GM18508 (cell line): ENCODE measurements at regions not wholly inside any gene's neighbourhood (a gene's known extent, or its start where the extent isn't known, plus 50 kb on each side); places are given as distances from the start of the nearest gene placed in this dataset.

Experiments
- ATAC-seq: cut with Tn5 transposase; IDR thresholded peaks from one replicate; pipeline ENCODE4 v1.9.1; 2021; ENCODE audit warnings: moderate number of reproducible peaks; ENCODE audit not compliant: insufficient read depth, unreplicated experiment

DNA sequence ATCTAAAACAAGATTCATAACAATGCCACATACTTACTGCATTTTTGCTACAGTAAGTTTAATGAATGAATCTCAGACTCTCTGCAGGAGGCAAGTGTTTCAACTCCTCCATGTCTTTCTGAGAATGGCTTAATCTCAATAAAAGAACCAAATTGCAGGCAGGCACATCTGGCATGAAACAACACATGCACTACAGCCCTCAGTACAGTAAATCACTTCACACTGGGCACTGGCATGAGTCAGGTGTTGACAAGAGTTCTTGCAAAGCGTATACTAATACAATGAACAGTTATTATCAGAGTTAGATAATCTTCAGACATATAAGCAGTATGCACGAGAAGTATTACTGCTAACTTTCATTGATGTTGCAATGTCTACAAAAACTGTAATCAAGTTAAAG is 1386.8 kb downstream of the MRPL39 start:
- ATAC-seq, result no peak

DNA sequence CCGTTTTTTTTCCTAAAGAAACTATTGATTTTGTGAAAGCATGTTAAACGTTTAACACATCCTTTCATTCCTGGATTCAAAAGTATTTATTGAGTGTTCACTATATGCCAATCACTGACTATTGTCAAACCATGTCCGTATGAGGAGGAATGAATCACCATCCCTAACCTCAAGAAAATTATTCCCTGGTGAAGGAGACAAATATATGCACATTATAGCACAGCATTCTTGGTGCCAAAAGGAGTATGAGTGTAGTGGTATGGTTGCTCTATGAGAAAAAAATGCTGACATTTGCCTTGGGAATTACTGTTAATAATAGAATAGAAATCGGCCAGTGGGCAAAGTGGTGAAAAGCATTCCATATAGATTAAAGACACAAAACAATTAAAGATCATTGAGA is 1390.1 kb downstream of the MRPL39 start:
- no peak for ATAC-seq

DNA sequence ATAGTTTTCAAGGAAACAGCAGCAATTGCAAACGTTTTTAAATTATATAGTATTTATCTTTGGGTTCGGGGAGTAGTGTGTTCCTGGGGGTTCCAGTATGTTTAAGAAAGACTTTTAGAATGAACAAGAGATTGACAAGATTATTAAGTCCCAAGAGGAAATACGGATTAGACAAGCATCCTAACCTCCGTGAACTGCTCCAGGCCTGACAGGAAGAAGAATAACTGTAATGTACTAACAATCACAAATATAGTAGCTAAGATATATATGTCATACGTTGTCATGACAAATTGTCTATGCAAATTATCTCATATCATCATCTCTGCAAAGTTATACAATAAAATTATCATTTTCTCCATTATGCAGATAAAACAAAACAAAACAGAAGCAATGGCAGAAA is 1397.2 kb downstream of the MRPL39 start:
- no peak for ATAC-seq

DNA sequence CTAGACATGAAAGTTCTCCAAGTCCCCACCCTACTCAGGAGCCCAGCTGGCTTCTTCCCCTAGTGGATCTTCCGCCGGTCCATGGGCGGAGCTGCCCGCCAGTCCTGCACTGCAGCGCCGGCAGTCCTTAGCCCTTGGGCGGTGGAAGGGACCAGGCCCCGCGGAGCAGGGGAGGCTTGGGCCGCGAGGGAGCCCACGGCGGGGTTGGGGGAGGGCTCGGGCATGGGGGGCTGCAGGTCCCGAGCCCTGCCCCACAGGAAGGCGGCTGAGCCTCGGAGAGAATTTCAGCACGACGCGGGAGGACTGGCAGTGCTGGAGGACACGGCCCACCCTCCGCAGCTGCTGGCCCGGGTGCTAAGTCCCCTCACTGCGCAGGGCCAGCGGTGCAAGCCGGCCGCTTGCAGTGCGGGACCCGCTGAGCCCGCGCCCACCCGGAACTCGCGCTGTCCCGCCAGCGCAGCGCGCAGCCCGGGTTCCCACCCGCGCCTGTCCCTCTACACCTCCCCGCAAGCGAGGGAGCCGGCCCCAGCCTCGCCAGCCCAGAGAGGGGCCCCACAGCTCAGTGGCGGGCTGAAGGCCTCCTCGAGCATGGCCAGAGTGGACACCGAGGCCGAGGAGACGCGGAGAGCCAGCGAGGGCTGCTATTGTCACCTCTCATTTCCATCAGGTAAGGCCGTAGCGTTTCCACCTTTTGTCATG is 1398.6 kb downstream of the MRPL39 start:
- ATAC-seq, result no peak

DNA sequence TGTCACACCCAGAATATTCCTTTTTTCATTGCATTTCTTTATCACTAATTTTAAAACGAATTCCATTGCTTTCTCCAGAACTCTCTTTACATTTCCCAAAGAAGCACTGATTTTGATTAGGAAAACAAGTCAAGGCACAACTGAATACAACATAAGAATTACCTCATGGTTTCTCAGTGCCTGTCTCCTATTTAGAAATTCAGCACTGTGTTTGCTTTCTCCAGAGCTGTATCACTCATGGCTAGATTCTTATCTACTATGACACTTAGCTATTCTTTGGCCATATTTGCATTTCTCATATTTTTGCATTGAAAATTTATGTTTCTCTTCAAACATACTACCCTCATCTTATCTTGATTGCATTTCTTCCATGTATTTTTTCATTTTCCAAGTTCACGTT is 1402.0 kb downstream of the MRPL39 start:
- no peak for ATAC-seq

DNA sequence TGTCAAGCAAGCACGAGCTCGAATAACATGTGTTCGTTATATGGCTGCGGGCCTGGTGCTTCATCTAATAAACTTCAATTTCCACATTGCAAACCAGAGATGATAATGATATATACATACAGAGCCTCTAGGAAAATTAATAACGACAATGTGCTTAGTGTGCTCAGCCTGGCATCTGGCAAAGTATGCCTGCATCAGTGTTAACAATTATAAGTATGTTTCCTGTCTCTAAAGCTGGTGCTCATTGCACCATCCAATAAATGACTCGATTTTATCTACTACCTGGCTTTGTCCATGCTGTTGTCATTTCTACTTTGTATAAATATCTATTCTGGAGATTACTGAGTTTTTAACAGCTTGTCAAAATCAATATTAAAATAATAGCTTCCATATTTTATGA is 1402.6 kb downstream of the MRPL39 start:
- no peak for ATAC-seq

DNA sequence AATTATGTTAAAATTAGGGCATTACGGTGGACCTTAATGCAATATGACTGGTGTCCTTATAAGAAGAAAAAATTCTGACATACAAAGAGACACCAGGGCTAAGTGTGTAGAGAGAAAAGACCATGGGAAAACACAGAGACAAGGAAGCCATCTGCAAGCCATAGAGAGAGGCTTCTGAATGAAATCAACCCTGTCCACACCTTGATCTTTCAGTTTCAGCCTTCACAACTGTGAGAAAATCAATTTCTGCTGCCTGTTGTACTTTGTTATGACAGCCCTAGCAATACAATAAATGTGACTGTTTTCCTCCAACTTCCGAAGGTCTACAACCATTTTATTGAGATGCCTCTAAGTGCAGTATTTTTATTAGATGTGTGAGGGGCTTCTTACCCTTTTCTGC is 1407.2 kb downstream of the MRPL39 start:
- peak; percentile 62 for ATAC-seq

DNA sequence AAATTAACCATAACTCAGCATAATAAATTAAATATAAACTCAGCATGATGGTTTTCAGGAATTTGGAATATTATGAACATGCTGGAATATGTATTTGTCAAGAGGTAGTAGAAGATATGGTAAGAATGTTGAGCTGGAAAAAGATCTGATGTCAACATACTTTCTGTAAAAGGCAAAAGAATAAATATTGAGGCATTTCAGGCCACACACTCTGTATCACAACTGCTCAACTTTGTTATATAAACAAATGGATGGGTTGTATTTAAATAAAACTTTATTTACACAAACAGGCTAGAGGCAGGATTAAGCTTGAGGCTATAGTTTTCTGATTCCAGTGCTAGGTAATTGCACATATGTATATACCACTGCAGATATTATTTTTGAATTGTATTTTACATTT is 1409.4 kb downstream of the MRPL39 start:
- no peak for ATAC-seq

DNA sequence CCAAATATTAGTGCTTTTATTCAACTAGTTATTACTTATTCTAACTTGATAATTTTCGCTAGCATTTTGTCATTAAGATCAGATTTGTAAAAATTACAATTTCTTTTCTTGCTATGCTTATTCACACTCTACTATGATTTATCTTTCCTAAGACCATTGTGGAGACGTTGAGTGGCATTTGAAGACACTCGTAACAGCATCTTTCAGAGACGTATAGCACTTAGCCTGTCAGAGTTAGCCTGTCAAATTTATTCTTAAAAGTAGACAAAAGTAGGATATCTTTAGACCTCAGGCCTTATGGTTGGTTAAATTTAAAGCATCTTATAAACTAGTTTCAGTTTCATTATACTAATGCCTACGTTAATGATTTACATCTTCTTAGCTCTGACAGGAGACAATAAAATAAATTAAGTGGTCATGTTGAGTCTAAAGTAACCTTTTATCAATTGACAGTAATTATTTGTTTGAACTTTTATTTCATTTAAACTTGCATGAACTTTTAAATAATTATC is 1410.1 kb downstream of the MRPL39 start:
- ATAC-seq, result peak; percentile 69

DNA sequence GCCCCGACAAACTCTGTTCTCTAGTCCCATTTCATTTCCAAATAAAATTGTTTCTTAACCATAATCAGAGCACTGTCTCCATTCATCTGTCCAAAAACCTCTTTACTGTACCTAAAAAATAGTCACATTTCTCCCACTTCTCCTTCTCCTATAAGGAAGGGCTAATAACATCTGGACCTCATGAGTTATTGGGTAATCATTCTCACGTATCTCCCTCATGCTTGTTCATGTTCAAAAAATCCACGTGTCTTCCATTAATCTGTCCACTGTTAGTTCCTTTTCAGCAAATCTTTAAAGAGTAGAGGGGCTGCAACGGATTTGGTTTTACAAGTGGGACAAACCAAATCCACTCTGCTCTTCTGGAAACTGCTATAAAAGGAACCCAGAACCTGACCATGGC is 1418.8 kb downstream of the MRPL39 start:
- ATAC-seq, result no peak

DNA sequence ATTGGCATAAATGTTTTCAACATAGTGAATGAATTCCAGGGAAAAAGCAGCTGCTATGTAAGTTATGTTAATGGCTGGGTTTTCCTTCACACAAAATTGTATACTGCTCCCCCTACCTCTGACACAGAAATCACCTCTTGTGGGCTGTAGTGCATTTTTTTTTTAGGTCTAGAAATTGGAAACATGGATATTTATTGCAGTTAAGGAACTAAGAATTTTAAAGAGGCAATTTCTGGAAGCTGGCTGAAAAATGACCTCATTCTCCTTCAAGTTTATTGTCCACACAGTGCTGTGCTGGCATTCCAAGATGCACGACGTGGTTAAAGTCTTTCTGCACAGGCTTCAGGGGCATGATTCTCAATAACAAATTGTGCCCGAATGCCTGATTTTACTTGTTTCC is 1424.2 kb downstream of the MRPL39 start:
- no peak for ATAC-seq

DNA sequence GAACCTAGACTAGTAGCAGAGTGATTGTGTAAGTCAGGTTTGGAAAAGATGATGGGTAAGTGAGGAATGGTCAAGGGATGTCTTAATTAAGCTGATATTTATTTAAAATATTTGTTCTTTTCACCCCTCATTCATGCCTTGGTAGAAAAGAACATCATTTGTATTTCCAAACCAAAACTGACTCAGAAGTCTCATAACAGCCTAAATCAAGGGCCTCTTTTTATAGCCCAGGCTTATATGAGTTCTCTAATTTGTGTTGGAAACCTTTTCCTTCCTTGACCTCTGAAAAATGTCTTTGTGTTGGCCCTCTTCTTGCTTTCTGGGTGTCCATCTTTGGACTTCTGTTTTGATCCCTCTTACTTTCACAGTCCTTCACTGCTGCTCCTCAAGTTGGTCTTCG is 1428.2 kb downstream of the MRPL39 start:
- no peak for ATAC-seq

DNA sequence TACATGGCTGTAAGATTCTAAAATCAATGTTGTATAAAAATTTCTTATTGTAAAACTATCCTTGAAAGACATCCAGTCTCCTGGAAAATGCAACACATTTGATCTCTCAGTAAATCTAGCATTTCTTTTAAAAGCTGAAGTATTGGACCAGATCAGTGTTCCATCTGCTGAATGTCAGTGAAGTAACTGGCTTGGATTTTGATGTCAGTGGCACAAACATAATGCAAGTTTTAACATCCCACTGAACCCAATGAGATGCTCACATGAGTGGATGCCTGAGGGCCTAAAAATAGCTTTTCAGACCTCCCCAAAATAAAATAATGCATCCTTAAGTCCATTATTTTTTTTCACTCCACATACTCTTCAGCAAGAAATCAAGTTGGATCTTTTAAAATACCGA is 1432.2 kb downstream of the MRPL39 start:
- no peak for ATAC-seq

DNA sequence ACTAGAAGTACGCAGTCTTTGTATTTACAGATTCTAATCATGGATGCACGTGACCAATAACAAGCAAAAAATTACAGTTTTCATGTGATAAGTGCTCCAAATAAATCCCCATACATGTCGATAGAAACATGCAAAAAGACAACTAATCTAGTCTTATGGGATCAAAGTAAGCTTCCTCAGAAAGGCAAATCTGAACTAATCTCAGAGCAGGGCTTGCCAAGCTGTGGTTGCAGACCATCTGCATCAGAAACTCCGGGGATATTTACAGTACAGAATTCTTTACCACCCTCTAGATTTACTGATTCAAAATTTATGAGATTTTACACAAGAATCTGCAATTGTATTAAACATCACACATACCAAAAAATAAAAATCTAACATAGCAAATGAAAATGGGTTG is 1435.5 kb downstream of the MRPL39 start:
- ATAC-seq, result no peak

DNA sequence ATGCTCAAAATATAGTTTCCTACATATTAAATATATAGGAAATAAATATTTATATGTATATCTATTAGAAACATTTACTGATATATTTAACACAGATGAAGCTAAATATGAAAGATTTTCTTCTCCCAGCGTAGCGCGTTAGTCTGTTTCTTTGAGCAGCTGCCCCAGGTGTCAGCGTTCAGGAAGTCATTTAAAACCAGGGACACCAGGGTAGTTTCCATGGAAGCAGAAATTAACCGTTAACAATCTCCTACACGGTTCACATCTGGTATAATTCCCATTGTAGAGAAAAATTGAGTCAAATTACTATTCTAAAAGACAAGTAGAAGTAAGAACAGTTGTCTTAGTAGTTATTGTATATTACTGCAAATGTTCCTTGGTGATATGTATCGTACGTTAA is 1443.7 kb downstream of the MRPL39 start:
- ATAC-seq, result no peak

DNA sequence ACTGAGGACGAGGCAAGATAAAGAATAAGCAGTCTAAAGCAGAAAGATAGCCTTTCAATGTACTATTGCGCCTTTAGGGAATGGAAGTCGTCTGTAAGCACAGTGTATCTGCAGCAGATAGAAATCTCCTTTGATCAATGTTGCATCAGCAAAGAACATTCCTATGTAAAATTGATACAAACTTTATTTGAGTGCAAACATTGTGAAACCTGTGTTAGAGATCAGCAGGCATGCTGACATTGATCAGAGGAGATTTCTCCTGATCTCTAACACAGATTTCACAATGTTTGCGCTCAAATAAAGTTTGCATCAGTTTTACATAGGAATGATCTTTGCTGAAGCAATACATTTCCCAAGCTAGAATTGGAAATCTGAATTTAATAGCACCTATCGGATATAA is 1446.8 kb downstream of the MRPL39 start:
- ATAC-seq, result no peak

DNA sequence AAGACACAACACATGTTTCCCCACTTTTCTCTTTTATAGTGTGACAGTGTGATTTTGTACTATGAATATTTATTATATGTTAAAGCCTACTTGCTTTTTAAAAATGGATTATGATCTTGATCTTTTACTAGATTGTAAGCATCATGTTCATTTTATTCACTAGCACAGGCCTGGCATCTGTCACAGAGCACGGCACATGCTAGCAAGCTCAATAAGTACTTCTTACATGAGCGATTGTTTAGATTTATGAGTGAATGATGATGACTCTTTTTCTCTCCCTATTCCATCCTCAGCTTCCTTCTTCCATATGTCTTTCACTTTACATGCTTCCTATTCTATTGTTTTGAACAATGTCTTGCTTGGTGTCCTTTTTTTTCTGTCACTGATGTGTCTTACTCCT is 1454.1 kb downstream of the MRPL39 start:
- no peak for ATAC-seq

DNA sequence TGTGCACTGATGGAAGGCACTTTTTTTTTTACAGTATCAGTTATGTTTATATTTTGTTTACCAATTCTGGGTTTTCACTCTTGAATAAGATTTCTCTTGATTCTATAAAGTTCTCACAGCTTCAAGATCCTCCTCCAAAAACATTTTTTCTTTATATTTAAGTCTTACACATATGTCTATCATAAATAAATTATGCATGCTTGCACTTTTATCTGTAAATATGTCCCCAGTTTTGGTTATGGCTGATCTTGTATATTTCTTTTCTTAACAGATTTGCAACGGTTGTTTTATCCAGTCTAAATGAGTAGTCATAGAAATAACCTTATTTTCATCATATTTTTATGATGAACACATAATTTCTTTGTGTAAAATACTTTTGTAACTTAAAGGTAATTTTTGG is 1456.5 kb downstream of the MRPL39 start:
- no peak for ATAC-seq

DNA sequence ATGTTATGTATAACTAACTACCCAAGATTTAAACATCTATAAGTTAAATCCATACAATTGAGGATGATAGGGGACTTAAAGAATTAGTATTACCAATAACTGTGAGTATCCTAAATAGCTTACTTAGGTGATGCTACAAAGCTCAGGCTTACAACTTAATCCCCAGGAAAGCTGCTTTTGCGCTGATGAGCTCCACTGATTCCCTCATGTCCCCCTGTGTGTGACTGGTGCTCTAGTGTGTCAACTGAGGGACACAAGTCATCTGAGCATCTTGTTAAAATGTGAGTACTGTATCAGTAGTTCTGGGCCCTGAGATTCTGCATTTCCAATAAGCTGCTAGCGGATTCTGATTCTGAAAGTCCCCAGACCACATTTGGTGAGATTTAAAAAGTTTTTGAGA is 1458.8 kb downstream of the MRPL39 start:
- ATAC-seq, result no peak

DNA sequence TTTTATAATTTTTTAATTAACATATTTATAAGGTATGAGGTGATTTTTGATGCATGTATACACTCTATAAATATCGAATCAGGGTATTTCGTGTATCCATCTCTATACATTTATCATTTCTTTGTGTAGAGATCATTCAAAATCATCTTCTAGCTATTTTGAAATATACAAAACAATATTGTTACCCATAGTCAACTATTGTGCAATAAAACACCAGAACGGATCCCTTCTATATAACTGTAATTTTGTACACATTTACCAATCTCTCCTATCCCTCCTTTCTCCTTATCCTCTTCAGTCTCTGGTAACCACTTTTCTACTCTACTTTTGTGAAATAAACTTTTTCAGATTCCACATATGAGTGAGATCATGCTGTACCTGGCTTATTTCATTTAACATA is 1459.6 kb downstream of the MRPL39 start:
- no peak for ATAC-seq

DNA sequence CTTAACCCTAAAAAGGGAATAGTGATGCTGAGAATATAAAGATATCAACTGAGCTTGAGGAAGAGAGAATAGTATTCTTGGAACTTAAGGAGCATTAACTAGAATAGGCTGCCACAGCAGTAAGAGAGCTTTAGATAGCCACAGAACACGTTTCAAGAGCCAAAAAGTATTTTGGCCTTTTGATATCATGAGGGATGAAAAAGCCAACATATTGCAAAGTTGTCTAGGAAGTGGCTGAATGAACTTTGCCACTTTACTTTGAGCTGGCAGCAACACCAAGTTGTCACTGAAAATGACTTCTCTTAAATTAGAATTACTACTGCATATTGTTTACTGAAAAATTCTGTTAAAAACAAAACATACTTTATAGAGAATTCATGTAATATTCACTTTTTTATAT is 1476.2 kb downstream of the MRPL39 start:
- no peak for ATAC-seq

DNA sequence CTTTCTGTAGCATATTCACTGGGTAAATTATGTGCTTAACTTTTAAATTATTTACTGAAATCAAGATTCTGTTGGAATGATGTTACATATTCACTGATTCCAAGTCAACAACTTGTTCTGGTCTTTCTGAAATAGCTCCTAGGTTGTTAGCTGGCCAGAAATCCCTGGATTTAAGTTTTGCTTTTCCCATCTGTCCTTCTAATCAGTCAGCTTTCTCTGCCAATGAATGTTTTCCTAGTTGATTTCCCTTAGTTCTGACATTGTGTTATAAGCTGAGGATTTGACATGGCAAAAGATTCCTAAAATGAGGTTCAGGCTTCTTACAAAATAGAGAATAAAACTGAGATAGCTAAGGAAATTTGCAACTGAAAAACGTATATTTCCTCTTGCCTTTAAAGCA is 1479.6 kb downstream of the MRPL39 start:
- ATAC-seq, result no peak

DNA sequence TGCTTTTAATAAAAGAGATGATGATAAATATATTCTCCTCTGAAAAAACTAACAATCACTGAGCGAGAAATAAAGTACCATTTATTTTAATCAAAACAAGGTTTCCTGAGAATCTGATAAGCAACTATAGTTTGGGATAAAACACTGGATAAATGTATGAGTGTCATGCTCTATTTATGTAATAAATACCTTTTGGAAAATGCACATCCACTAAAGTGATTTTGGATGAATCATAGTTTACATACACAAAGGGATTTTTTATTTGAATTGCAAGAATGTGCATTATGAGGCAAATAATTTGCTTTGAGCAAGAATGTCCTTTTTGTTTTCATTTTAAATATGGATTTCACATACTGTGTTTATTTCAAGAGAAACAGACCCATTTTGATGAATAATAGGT is 1483.5 kb downstream of the MRPL39 start:
- ATAC-seq, result no peak
